Fibroblast of skin of back (primary cell): ENCODE measurements at regions not wholly inside any gene's neighbourhood (a gene's known extent, or its start where the extent isn't known, plus 50 kb on each side); places are given as distances from the start of the nearest gene placed in this dataset.

Source experiments
- DNase-seq: peaks from one replicate; pipeline ENCODE4 v3.0.0-alpha.2; 2013

- DNase-seq: no peak
Observed at GRCh38 chr12:107226126-107226525, 132.8 kb upstream of the CRY1 start.

GRCh38 chr12:107228076-107228475, 134.7 kb upstream of the CRY1 start:
- no peak for DNase-seq

GRCh38 chr12:107229827-107230226, 136.5 kb upstream of the CRY1 start:
- DNase-seq: no peak

- DNase-seq: no peak
Observed at GRCh38 chr12:107231303-107231702, 138.0 kb upstream of the CRY1 start.

GRCh38 chr12:107233551-107233950, 140.2 kb upstream of the CRY1 start:
- no peak for DNase-seq

GRCh38 chr12:107235600-107235999, 142.3 kb upstream of the CRY1 start:
- no peak for DNase-seq

GRCh38 chr12:107236824-107237511, 143.6 kb upstream of the CRY1 start:
- DNase-seq: peak; percentile 28

- peak; percentile 23 for DNase-seq
Observed at GRCh38 chr12:107238296-107238695, 144.9 kb upstream of the CRY1 start.

- no peak for DNase-seq
Observed at GRCh38 chr12:107241411-107241810, 148.1 kb upstream of the CRY1 start.

GRCh38 chr12:107242189-107242588, 148.8 kb upstream of the CRY1 start:
- DNase-seq: peak; percentile 11

- no peak for DNase-seq
Observed at GRCh38 chr12:107243341-107243740, 150.0 kb upstream of the CRY1 start.

GRCh38 chr12:107244584-107244983, 151.2 kb upstream of the CRY1 start:
- DNase-seq: no peak

GRCh38 chr12:107247650-107248049, 154.3 kb upstream of the CRY1 start:
- no peak for DNase-seq

- DNase-seq: no peak
Observed at GRCh38 chr12:107248187-107248586, 154.8 kb upstream of the CRY1 start.

- no peak for DNase-seq
Observed at GRCh38 chr12:107251288-107251687, 157.9 kb upstream of the CRY1 start.

- DNase-seq: no peak
Observed at GRCh38 chr12:107253361-107253760, 160.0 kb upstream of the CRY1 start.

GRCh38 chr12:107254258-107254856, 161.0 kb upstream of the CRY1 start:
- DNase-seq: no peak

- no peak for DNase-seq
Observed at GRCh38 chr12:107258780-107259179, 165.4 kb upstream of the CRY1 start.

GRCh38 chr12:107263980-107264379, 170.6 kb upstream of the CRY1 start:
- DNase-seq: no peak

- no peak for DNase-seq
Observed at GRCh38 chr12:107264667-107265066, 171.3 kb upstream of the CRY1 start.

- DNase-seq: no peak
Observed at GRCh38 chr12:107267604-107268003, 174.3 kb upstream of the CRY1 start.

GRCh38 chr12:107271523-107271922, 178.2 kb upstream of the CRY1 start:
- no peak for DNase-seq

- DNase-seq: no peak
Observed at GRCh38 chr12:107275530-107275929, 182.2 kb upstream of the CRY1 start.

- DNase-seq: peak; percentile 90
Observed at GRCh38 chr12:107277855-107278254, 184.5 kb upstream of the CRY1 start.

- DNase-seq: no peak
Observed at GRCh38 chr12:107282628-107283027, 189.3 kb upstream of the CRY1 start.
